ENCODE measurements at regions not wholly inside any gene's neighbourhood (a gene's known extent, or its start where the extent isn't known, plus 50 kb on each side); places are given as distances from the start of the nearest gene placed in this dataset.
"Not testable (repeated sequence)": the region's sequence is repeated elsewhere in the genome, so short reads cannot be mapped to it uniquely, and the experiment has no call there.

DNA sequence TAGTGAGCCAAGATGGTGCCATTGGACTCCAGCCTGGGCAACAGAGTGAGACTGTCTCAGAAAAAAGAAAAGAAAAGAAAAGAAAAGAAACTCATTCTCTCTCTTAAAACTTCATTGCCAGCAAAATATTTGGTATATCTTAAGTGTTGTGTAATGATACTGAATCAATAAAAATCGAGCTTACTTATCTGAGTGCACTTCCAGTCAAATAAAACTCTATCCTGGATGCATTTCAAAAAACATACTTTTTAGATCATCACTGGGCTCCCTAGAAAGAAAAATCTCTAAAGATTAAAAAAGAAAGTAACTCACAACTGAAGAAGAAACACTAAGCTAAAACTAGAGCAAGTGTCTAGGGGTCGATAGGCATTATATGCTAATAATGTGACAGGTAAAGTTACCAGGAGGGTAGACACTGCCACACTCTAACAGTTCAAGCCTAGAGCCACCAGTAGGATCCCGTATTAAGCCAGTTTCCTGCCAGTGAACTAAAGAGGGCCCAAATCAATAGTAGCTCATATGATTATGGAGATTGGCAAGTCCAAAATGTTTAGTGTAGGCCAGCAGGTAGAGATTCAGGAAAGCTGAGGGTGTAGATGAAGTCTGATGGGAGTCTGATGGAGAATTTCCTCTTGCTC lies 242.1 kb upstream of the CYRIA start:
- Histone ChIP-seq H3K4me1 (ENCODE audit: control insufficient read depth, insufficient read depth, low read length) (no peaks in the 10 kb centered on the region), H3K27ac (ENCODE audit: low read length) (no peak overlapping the region), H3K9me3 (ENCODE audit: control insufficient read depth, insufficient read depth, low read depth, low read length) (no peaks in the 10 kb centered on the region), H3K4me3 (ENCODE audit: low read depth in 2 of 2, low read length in 2 of 2) (no peak overlapping the region), H3K27me3 (ENCODE audit: control insufficient read depth, insufficient read depth, low read length) (no peaks in the 10 kb centered on the region), H3K36me3 (ENCODE audit: control insufficient read depth, insufficient read depth, low read length) (no peaks in the 10 kb centered on the region)
- no peak for TF ChIP-seq POLR2AphosphoS5 (IDR thresholded peaks at IDR 0.05; ENCODE audit: low read depth, low read length)
- TF ChIP-seq, protein P1, sequence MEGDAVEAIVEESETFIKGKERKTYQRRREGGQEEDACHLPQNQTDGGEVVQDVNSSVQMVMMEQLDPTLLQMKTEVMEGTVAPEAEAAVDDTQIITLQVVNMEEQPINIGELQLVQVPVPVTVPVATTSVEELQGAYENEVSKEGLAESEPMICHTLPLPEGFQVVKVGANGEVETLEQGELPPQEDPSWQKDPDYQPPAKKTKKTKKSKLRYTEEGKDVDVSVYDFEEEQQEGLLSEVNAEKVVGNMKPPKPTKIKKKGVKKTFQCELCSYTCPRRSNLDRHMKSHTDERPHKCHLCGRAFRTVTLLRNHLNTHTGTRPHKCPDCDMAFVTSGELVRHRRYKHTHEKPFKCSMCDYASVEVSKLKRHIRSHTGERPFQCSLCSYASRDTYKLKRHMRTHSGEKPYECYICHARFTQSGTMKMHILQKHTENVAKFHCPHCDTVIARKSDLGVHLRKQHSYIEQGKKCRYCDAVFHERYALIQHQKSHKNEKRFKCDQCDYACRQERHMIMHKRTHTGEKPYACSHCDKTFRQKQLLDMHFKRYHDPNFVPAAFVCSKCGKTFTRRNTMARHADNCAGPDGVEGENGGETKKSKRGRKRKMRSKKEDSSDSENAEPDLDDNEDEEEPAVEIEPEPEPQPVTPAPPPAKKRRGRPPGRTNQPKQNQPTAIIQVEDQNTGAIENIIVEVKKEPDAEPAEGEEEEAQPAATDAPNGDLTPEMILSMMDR (IDR thresholded peaks at IDR 0.05), result no peak
- TF ChIP-seq TCF7L2 (IDR thresholded peaks at IDR 0.05; ENCODE audit: low read depth, low read length), result no peak
- no peak for TF ChIP-seq SIN3A (IDR thresholded peaks at IDR 0.05; ENCODE audit: borderline replicate concordance, insufficient read depth, low read depth, low read length)
- TF ChIP-seq, protein P2, sequence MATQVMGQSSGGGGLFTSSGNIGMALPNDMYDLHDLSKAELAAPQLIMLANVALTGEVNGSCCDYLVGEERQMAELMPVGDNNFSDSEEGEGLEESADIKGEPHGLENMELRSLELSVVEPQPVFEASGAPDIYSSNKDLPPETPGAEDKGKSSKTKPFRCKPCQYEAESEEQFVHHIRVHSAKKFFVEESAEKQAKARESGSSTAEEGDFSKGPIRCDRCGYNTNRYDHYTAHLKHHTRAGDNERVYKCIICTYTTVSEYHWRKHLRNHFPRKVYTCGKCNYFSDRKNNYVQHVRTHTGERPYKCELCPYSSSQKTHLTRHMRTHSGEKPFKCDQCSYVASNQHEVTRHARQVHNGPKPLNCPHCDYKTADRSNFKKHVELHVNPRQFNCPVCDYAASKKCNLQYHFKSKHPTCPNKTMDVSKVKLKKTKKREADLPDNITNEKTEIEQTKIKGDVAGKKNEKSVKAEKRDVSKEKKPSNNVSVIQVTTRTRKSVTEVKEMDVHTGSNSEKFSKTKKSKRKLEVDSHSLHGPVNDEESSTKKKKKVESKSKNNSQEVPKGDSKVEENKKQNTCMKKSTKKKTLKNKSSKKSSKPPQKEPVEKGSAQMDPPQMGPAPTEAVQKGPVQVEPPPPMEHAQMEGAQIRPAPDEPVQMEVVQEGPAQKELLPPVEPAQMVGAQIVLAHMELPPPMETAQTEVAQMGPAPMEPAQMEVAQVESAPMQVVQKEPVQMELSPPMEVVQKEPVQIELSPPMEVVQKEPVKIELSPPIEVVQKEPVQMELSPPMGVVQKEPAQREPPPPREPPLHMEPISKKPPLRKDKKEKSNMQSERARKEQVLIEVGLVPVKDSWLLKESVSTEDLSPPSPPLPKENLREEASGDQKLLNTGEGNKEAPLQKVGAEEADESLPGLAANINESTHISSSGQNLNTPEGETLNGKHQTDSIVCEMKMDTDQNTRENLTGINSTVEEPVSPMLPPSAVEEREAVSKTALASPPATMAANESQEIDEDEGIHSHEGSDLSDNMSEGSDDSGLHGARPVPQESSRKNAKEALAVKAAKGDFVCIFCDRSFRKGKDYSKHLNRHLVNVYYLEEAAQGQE (IDR thresholded peaks at IDR 0.05; ENCODE audit: insufficient read depth in 1 of 2, low read depth in 2 of 2, low read length in 1 of 2), result no peak
- BruUV-seq (replicated peaks), result no TSS peak
- POLR2A ChIA-PET, result no interaction called here
- in situ Hi-C loops (cut with HindIII; ENCODE audit: low pct_unique_long_range_greater_than_20kb, low sequenced_read_pairs) (no loop called here), intact Hi-C loops (cut with micrococcal nuclease; ENCODE audit: unreplicated experiment) (no loop called here)
- ATAC-seq (no peak), DNase-seq (ENCODE audit: low read depth, low spot score) (no peak)
- CTCF ChIA-PET, result interaction anchor here (0.7 kb wide), 1 partner anchor 135 kb away, joined by 3 read pairs; no protein-coding TSS in a partner anchor

DNA sequence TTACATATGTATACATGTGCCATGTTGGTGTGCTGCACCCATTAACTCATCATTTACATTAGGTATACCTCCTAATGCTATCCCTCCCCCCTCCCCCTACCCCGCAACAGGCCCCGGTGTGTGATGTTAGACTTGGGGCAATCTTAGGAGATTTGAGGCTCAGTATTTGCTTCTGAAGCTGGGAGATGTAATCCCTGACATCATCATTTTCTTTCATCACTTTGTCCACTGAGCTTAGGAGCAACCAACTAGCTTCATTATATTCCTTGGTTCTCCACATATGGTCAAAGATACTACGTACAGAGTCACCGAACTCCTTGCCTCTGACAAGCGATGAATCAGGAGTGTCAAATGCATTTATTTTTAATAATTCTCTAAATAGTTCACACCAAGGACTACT lies 239.7 kb upstream of the CYRIA start:
- BruUV-seq (replicated peaks); in situ Hi-C loops (cut with HindIII; ENCODE audit: low pct_unique_long_range_greater_than_20kb, low sequenced_read_pairs); ATAC-seq; POLR2A ChIA-PET; DNase-seq (ENCODE audit: low read depth, low spot score); H3K27ac ChIP-seq (ENCODE audit: low read length); H3K27me3 ChIP-seq (ENCODE audit: control insufficient read depth, insufficient read depth, low read length); H3K9me3 ChIP-seq (ENCODE audit: control insufficient read depth, insufficient read depth, low read depth, low read length); H3K36me3 ChIP-seq (ENCODE audit: control insufficient read depth, insufficient read depth, low read length); H3K4me3 ChIP-seq (ENCODE audit: low read depth in 2 of 2, low read length in 2 of 2); H3K4me1 ChIP-seq (ENCODE audit: control insufficient read depth, insufficient read depth, low read length); intact Hi-C loops (cut with micrococcal nuclease; ENCODE audit: unreplicated experiment); CTCF ChIA-PET: not testable (repeated sequence)

DNA sequence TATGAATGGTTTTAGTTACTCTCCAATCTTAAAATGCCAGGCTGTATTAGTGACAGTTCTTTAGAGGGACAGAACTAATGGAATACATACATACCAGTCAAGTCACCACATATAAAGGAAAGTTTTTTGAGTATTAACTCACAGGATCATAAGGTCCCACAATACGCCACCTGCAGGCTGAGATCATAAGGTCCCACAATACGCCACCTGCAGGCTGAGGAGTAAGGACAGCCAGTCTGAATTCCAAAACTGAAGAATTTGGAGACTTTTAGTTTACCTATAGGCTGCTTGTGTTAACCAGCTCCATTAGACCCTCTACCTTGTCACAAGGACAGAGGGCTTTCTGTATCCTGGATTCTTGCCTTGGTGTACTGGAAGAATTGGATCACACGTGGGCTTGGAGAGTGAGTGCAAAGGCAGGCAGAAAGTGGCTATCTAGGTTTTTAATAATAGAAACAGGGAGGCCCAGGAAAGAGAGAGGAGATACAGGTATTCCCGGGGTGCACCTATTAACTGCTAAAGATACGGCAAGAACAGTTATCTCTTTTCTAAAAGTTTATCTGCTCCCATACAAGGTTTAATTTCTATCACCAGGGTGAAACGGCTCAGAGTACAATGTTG lies 234.9 kb upstream of the CYRIA start:
- ChIA-PET POLR2A (no interaction called here), CTCF (no interaction called here)
- in situ Hi-C loops (cut with HindIII; ENCODE audit: low pct_unique_long_range_greater_than_20kb, low sequenced_read_pairs), result no loop called here
- Histone ChIP-seq H3K27me3 (ENCODE audit: control insufficient read depth, insufficient read depth, low read length) (no peaks in the 10 kb centered on the region), H3K27ac (ENCODE audit: low read length) (no peak overlapping the region), H3K36me3 (ENCODE audit: control insufficient read depth, insufficient read depth, low read length) (no peaks in the 10 kb centered on the region), H3K4me3 (ENCODE audit: low read depth in 2 of 2, low read length in 2 of 2) (no peak overlapping the region), H3K9me3 (ENCODE audit: control insufficient read depth, insufficient read depth, low read depth, low read length) (no peaks in the 10 kb centered on the region), H3K4me1 (ENCODE audit: control insufficient read depth, insufficient read depth, low read length) (no peaks in the 10 kb centered on the region)
- ATAC-seq (no peak), DNase-seq (ENCODE audit: low read depth, low spot score) (peak; percentile 22)
- no TSS peak for BruUV-seq (replicated peaks)
- intact Hi-C loops (cut with micrococcal nuclease; ENCODE audit: unreplicated experiment), result no loop called here
- TF ChIP-seq POLR2AphosphoS5 (IDR thresholded peaks at IDR 0.05; ENCODE audit: low read depth, low read length), result no peak
- TF ChIP-seq, protein P1 (IDR thresholded peaks at IDR 0.05), result peak; percentile 48
- TF ChIP-seq SIN3A (IDR thresholded peaks at IDR 0.05; ENCODE audit: borderline replicate concordance, insufficient read depth, low read depth, low read length), result no peak

Data from Panc1 (cell line).